T follicular helper cell (primary cell): ENCODE measurements at regions not wholly inside any gene's neighbourhood (a gene's known extent, or its start where the extent isn't known, plus 50 kb on each side); places are given as distances from the start of the nearest gene placed in this dataset.
"Not testable (repeated sequence)": the region's sequence is repeated elsewhere in the genome, so short reads cannot be mapped to it uniquely, and the experiment has no call there.

Source experiments
- DNase-seq: peaks from one replicate; pipeline ENCODE4 v3.0.0-alpha.2; 2020; ENCODE audit warnings: low read depth

DNA sequence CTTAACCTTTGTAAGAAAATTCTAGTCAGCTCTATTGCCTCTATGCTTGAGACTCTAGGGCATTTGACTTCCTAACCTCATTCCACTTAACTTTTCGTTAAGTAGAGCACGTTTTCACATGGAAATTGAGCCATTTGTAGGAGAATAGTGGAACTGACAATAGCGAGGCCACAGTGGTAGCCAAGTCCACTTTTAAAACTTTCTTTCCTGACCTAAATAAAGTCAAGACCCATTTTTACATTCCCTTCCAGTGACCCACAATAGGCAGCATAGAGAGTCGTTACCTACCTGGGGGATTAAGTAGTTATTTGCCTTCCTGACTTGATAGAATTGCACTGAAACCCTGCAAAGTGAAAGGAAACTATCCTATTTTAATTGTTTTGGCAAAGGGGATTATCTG is 386.0 kb upstream of the NECTIN3 start:
- no peak for DNase-seq

GRCh38 chr3:110686701-110687100 is 384.9 kb upstream of the NECTIN3 start:
- no peak for DNase-seq

DNA sequence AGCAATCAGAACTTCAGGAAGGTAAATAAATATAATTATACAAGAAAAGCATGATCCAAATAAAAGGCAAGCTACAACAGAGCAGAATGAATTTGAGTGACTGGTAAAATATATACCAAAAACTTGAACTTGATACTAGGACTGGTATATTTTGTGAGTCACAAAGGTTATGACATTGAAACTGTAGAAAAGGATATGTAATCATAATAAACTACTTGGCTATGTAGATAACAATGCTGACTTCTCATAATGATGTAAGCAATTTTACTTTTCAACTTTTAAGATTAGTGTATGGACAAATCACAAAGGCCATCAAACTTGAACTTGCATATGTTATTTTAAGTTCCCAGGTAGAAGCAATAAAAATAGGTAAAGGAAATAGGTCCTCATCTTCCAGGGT is 384.5 kb upstream of the NECTIN3 start:
- DNase-seq: no peak

DNA sequence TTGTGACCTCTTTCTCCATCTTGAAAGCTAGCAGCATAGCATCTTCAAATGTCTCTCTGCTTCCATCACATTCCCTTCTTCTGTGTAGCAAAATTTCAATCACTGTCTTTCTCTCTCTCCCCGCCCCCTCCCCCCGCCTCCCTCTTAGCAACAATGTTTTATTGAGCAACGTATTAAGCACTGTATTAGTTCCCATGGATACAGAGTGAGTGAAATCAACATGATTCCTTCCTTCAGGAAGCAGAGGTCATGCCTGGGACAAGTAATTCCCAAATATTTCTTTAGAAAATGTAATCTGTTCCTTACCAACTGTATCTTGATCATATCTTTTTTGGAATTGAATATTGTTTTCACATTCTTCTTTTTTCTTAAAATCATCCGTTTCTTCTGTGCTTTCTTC is 373.7 kb upstream of the NECTIN3 start:
- no peak for DNase-seq

DNA sequence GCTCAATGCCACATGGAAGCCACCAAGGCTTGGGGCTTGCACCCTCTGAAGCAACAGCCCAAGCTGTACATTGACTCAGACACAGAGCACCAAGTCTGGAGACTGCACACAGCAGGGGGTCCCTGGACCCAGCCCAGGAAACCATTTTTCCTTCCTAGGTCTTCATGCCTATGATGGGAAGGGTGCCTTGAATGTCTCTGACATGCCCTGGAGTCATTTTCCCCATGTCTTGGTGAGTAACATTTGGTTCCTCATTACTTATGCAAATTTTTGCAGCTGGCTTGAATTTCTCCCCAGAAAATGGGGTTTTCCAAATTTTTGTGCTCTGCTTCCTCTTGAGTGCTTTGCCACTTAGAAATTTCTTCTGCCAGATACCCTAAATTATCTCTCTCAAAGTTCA is 367.3 kb upstream of the NECTIN3 start:
- DNase-seq: not testable (repeated sequence)

DNA sequence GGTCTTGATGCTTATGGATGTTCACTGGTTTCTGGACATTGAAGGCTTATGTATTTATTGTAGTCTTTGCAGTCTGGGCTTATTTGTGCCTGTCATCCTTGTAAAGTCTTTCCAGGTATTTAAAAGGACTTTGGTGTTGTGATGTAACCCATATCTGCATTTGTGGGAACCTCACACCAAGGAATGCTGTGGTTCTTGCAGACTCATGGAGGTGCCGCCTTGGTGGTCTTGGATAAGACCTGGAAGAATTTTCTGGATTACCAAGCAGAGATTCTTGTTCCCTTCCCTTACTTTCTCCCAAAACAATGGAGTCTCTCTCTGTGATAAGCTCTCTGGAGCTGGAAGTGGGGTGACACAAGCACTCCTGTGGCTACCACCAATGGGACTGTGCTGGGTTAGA is 363.5 kb upstream of the NECTIN3 start:
- no peak for DNase-seq

GRCh38 chr3:110710156-110710555 is 361.5 kb upstream of the NECTIN3 start:
- DNase-seq: no peak

- DNase-seq: no peak
Measured at GRCh38 chr3:110710603-110711002, 361.0 kb upstream of the NECTIN3 start.

DNA sequence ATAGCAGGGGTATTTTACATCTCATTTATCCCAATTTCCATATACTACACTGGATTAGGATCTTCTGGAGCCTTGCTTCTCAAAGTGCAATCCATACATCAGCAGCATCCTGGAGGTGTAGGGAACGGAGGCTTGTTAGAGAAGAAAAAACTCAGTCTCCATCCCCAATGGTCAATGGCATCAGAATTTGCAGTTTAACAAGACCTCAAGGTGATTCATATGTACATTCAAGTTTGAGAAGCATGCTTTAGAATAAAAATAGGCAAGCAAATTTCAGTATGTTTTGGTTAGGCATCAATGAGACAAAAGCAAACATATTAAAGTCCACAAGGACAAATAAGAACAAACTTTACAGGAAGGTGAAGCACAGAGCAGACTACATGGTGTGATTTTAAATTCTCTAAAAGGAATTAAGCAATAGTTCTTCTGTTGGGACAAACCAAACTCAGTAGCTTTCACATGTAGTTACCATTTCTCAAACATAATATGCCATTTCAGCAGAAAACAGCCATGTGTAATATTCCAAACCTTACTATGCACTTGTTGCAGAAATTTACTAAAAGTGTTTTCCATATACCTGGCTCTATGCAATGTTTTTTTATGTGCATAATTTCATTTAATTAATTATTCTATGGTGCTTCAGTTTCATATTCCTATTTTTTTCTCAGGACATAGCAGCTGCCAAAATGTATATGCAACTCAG is 360.3 kb upstream of the NECTIN3 start:
- DNase-seq: no peak

GRCh38 chr3:110711851-110712516 is 359.6 kb upstream of the NECTIN3 start:
- DNase-seq: no peak

- no peak for DNase-seq
Measured at GRCh38 chr3:110727056-110727455, 344.6 kb upstream of the NECTIN3 start.

- DNase-seq: no peak
Measured at GRCh38 chr3:110731148-110731547, 340.5 kb upstream of the NECTIN3 start.

- DNase-seq: no peak
Measured at GRCh38 chr3:110732420-110732819, 339.2 kb upstream of the NECTIN3 start.

DNA sequence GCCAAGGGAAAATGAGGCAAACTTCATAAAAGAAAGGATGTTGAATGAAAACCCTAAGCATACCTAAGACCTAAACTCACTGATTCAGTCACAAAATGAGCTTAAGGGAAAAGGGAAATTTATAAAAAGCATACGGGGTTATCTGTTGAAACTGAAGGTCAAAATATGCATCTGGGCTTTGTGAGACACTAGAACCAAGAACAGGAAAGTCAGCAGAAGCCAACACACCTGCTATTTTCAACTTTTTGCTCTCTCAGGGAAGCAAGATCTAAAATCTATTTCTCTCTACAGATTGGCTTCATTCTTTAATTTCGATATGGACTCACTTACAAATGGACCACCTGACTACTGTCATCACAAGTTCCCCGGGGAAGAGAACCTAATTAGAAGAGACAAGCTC is 338.6 kb upstream of the NECTIN3 start:
- no peak for DNase-seq

DNA sequence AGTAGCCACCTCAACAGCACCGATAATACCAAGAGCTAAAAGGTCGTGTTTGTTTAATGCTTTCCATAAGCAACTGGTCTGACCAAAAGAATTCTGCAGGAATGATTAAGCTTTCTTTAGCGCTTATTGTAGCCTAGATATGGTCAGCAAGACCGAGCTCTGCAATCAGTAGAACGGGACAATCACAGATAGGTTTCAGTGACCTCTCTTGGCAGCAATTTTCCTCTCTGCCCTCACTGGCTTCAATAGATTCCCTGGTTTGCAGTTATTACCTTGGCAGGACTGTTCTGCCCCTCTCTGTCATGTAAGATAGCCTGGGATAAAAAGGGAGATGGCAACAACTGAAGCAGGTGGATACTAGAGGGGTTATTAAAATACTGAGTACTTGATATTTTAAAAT is 337.1 kb upstream of the NECTIN3 start:
- DNase-seq: no peak

DNA sequence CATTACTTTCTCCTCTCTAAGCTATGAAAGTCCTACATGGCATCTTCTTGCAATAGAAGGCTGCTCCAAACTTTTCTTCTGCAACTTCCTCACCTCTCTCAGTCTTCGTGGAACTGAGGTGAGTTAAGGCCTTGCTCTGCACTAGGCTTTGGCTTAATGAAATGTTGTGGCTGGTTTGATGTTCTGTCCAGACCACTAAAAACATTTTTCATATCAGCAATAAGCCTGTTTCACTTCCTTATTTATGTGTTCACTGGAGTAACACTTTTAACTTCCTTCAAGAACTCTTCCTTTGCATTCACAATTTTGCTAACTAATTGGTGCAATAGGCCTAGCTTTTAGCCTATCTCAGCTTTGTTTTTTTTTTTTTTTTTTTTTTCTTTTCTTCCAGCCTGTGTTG is 335.3 kb upstream of the NECTIN3 start:
- no peak for DNase-seq

GRCh38 chr3:110738531-110738930 is 333.1 kb upstream of the NECTIN3 start:
- DNase-seq: no peak

DNA sequence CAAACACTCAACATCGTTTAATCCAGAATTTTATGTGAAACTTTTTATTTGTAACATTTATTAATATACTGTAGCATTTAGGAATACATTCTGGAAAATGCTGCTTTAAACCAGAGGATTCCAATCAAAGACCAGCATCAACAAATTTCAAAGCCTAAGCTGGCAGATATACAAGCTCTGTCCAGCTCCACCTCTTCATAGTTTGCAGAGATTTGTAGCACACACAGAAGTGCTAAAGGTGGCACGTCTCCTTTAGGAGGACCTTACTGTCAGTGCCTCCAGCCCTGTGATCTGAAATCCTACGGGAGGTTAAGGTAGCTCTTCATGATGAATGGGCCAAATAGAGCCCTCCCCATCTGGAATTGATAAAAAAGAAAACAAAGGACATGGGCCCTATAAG is 329.7 kb upstream of the NECTIN3 start:
- DNase-seq: no peak

- DNase-seq: no peak
Measured at GRCh38 chr3:110743202-110743601, 328.4 kb upstream of the NECTIN3 start.

DNA sequence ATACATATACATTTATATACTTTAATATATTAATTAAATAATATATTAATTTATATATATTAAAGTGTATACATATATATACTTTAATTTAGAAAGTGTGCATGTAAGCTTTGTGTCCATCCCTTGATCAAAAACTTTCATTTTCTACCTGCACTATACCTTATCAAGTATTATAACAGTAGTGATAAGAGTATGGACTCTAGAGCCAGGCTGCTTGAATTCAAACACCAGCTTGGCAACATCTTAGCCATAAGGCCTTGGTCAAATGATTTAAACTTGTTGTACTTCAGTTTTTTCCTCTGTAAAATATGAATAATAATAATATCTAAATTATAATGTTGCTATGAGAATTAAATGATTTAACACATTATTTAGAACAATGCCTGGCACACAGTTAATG is 327.6 kb upstream of the NECTIN3 start:
- no peak for DNase-seq

- DNase-seq: no peak
Measured at GRCh38 chr3:110744723-110745122, 326.9 kb upstream of the NECTIN3 start.

DNA sequence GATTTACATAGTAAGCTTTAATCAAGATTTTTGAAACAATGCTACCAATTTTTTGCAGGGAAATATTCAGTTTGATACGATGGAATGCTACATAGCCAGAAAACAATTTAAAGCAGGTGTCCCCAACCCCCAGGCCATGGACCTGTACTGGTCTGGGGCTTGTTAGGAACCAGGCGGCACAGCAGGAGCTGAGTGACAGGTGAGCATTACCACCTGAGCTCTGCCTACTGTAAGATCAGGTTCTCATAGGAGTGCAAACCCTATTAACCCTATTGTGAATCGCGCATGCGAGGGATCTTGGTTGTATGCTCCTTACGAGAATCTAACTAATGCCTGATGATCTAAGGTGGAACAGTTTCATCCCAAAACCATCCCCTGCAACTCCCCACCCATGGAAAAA is 322.6 kb upstream of the NECTIN3 start:
- DNase-seq: no peak

DNA sequence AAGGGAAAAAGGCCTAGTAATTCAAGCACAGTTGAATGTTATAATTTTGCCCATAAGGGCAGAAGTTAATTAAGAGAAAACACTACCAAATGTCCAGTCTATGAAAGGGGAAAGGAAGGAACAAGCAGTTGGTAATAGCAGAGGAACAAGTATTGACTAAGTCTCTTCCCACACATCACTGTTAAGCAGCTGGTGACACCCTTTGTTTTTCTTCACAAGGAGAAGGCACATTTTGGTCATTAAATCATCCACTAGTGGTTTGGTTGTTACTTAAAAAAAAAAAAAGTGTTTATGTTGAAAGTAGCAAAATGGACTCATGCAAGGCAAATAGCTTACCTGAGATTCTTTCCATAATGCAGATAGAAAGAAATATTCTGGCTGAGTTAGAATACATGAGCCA is 321.4 kb upstream of the NECTIN3 start:
- no peak for DNase-seq

DNA sequence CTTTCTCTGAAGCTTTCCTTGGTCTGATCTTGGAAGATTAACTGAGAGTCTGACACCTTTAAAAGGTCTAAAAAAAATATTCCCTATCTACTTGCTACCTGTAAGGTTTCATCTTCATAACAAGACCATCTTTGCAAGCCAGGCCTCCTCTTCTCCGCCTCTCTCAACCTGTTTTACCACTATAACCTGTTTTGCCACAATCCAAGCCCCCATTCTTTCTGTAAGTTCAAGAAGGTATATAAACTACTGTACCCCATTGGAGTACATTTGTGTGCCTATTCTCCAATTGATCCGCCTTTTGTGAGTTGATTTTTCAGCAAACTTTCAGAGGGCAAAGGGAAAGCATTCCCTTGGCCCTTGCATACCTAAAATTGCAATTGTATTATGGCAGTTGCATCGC is 319.3 kb upstream of the NECTIN3 start:
- DNase-seq: no peak
